ENCODE measurements at regions not wholly inside any gene's neighbourhood (a gene's known extent, or its start where the extent isn't known, plus 50 kb on each side); places are given as distances from the start of the nearest gene placed in this dataset.

- DNase-seq (ENCODE audit: low spot score): no peak
Observed at GRCh38 chr3:6512172-6512800, 348.6 kb upstream of the GRM7 start.

GRCh38 chr3:6516143-6516542 lies 344.8 kb upstream of the GRM7 start:
- no peak for DNase-seq (ENCODE audit: low spot score)

- no peak for DNase-seq (ENCODE audit: low spot score)
Observed at GRCh38 chr3:6516694-6517093, 344.2 kb upstream of the GRM7 start.

GRCh38 chr3:6518709-6519345 lies 342.1 kb upstream of the GRM7 start:
- no peak for DNase-seq (ENCODE audit: low spot score)

- no peak for DNase-seq (ENCODE audit: low spot score)
Observed at GRCh38 chr3:6521369-6522113, 339.4 kb upstream of the GRM7 start.

GRCh38 chr3:6522191-6522590 lies 338.7 kb upstream of the GRM7 start:
- DNase-seq (ENCODE audit: low spot score): no peak

- no peak for DNase-seq (ENCODE audit: low spot score)
Observed at GRCh38 chr3:6523043-6523442, 337.9 kb upstream of the GRM7 start.

GRCh38 chr3:6524479-6524878 lies 336.4 kb upstream of the GRM7 start:
- no peak for DNase-seq (ENCODE audit: low spot score)

GRCh38 chr3:6526321-6526720 lies 334.6 kb upstream of the GRM7 start:
- DNase-seq (ENCODE audit: low spot score): no peak

GRCh38 chr3:6526861-6527260 lies 334.1 kb upstream of the GRM7 start:
- DNase-seq (ENCODE audit: low spot score): no peak

GRCh38 chr3:6528951-6529350 lies 332.0 kb upstream of the GRM7 start:
- DNase-seq (ENCODE audit: low spot score): no peak

- DNase-seq (ENCODE audit: low spot score): no peak
Observed at GRCh38 chr3:6531153-6531552, 329.8 kb upstream of the GRM7 start.

- no peak for DNase-seq (ENCODE audit: low spot score)
Observed at GRCh38 chr3:6532101-6532500, 328.8 kb upstream of the GRM7 start.

- no peak for DNase-seq (ENCODE audit: low spot score)
Observed at GRCh38 chr3:6540981-6541380, 319.9 kb upstream of the GRM7 start.

GRCh38 chr3:6542795-6543194 lies 318.1 kb upstream of the GRM7 start:
- DNase-seq (ENCODE audit: low spot score): no peak

GRCh38 chr3:6549296-6549695 lies 311.6 kb upstream of the GRM7 start:
- DNase-seq (ENCODE audit: low spot score): no peak

GRCh38 chr3:6551165-6551564 lies 309.8 kb upstream of the GRM7 start:
- no peak for DNase-seq (ENCODE audit: low spot score)

- DNase-seq (ENCODE audit: low spot score): no peak
Observed at GRCh38 chr3:6560259-6560658, 300.7 kb upstream of the GRM7 start.

- no peak for DNase-seq (ENCODE audit: low spot score)
Observed at GRCh38 chr3:6567241-6567640, 293.7 kb upstream of the GRM7 start.

- DNase-seq (ENCODE audit: low spot score): no peak
Observed at GRCh38 chr3:6568999-6569493, 291.9 kb upstream of the GRM7 start.

GRCh38 chr3:6571448-6571847 lies 289.5 kb upstream of the GRM7 start:
- no peak for DNase-seq (ENCODE audit: low spot score)

GRCh38 chr3:6577584-6577983 lies 283.3 kb upstream of the GRM7 start:
- no peak for DNase-seq (ENCODE audit: low spot score)

- DNase-seq (ENCODE audit: low spot score): no peak
Observed at GRCh38 chr3:6578526-6578925, 282.4 kb upstream of the GRM7 start.

All from hepatic stellate cell (primary cell).